DMS53 treated with DMSO at 0.1 percent for 48 hours (cell line): ENCODE measurements at regions not wholly inside any gene's neighbourhood (a gene's known extent, or its start where the extent isn't known, plus 50 kb on each side); places are given as distances from the start of the nearest gene placed in this dataset.
"Not testable (repeated sequence)": the region's sequence is repeated elsewhere in the genome, so short reads cannot be mapped to it uniquely, and the experiment has no call there.

Experiments
- DNase-seq: peaks from one replicate; lab custom pipeline; 2025; ENCODE audit not compliant: unreplicated experiment; lab: John Stamatoyannopoulos, UW

DNA sequence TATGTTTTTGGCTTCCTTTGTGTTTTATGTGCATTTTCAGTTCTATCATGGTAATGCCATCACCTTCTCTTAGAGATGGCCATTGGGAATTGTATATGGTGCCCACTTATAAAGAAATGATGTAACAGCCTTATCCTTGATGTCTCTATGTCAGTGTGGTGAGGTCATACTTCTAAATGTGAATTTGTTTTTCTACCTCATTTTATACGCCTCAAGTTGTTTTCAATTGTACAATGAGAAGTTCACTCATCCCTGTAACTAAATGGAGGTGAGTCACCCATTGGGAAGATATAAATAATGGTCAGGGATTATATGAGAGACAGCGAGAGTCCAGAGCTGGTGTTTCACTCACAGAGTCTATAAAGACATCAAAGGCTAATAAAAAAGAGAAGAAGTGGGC, 402.4 kb downstream of the AGTPBP1 start:
- no peak for DNase-seq

GRCh38 chr9:85334228-85334627, 407.5 kb downstream of the AGTPBP1 start:
- no peak for DNase-seq

- no peak for DNase-seq
Measured at GRCh38 chr9:85332487-85332886, 409.3 kb downstream of the AGTPBP1 start.

- no peak for DNase-seq
Measured at GRCh38 chr9:85331626-85332025, 410.1 kb downstream of the AGTPBP1 start.

- no peak for DNase-seq
Measured at GRCh38 chr9:85322592-85322991, 419.2 kb downstream of the AGTPBP1 start.

GRCh38 chr9:85321561-85321960, 420.2 kb downstream of the AGTPBP1 start:
- DNase-seq = no peak

DNA sequence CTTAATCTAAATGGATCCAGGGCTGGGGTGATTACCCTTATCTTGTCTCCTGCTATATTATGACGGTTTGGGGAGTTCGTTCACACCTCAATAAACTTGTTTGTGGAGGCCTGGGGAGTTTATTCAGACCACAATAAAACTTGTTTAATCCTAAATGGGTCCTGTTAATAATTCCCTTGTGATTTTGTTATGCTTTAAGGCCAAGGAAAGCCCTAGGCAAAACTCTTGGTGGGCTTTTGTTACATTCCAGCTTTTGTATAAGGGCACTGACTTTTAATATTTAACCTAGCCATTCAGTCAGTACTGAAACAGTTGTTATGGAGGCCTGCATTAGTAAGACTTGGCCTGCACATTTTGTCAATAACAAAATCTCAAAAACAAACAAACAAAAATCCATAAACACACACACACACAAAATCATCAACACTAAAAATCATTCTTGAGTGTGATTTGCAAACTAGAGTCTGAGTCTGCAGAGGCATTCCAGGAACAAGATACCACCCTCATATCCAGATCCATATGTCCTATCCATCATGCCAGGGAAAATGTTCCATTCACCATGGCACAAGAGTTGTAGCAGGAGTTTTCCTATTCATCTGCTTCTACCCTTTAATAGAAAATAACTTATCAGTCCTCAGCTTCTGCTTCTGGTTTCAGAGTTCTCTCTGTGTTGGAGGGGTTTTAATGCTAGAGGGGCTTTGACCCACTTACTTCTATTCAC, 421.7 kb downstream of the AGTPBP1 start:
- no peak for DNase-seq

DNA sequence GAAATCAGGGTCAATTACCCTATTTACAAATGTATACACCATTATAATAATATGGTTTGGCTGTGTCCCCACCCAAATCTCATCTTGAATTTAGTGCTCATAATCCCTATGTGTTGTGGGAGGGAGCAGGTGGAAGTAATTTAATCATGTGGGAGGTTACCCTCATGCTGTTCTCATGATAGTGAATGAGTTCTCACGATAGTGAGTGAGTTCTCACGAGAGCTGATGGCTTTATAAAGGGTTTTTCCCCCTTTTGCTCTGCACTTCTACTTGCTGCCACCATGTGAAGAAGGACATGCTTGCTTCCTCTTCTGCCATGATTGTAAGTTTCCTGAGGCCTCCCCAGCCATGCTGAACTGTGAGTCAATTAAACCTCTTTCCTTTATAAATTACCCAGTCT, 426.2 kb downstream of the AGTPBP1 start:
- not testable (repeated sequence) for DNase-seq

- no peak for DNase-seq
Measured at GRCh38 chr9:85310573-85310972, 431.2 kb downstream of the AGTPBP1 start.

DNA sequence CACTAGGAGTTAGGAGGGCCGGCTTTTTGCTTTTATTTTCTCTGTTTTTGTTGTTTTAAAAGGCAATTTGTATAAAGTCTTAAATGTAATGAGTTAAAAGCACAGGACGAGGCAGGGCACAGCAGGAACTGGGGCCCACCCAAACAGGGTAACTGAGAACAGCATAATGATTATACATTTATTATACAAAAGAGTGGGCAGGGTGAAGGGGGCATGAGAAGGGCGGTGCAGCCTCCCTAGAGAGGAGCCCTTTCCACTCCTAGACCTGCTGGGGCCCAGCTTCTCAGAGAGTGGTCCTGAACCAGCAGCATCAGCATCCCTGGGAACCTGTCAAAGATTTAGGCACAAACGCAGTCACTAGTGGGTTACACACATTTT, 438.0 kb downstream of the AGTPBP1 start:
- DNase-seq = no peak

DNA sequence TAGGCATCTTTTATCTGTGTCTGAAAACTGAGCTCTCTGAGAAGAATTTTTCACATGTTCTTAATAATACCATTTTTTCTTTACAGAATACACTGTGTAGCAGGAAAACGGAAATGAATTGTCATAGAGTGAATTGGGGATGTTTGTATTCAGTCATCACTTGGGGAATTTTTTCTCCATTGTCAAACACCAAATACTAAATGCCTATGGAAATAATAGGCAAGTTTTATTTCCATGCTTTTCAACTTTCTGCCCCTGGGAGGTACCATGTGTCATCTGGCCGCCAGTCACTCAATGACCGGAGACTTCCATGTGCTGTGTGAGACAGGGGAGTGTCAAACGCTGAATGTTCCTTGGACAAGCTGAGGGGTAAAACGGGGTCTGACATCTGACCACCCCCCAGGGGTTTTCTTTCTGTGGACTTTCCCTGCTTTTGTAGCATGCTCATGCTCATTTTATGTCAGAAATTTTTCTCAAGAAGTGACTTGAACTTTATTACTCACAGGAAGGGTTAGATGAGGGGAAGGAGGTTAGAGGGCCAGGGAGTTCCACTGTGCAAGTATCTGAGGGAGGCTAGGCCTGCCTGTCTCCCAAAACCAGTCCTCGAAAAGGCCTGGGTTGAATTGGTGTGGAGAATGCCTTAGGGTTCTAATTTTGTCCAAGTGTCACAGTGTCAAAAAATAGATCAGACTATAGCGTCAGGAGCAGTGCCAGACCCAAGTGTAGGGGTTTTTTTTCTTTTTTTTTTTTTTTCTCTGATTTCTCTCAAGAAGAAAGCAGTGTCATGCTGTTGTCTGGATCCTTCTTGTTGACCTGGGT, 438.6 kb downstream of the AGTPBP1 start:
- no peak for DNase-seq

DNA sequence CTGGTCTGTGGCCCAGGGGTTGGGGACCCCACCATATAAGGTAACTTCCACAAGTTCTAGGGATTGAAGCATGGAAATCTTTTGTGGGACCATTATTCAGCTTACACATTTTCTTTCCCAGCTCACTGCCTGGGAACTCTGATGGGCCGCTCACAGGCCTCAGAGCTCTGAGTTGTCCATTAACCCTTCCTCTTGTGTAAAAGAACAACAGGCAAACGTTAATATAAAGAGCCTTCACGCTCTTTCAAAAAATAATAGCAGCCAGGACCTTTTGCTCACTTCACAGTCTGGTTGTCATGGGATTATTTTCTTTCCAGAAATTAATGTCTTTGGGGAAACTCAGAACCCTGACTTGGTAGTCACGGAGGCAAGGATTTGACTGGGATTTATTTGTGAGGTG, 443.3 kb downstream of the AGTPBP1 start:
- no peak for DNase-seq

DNA sequence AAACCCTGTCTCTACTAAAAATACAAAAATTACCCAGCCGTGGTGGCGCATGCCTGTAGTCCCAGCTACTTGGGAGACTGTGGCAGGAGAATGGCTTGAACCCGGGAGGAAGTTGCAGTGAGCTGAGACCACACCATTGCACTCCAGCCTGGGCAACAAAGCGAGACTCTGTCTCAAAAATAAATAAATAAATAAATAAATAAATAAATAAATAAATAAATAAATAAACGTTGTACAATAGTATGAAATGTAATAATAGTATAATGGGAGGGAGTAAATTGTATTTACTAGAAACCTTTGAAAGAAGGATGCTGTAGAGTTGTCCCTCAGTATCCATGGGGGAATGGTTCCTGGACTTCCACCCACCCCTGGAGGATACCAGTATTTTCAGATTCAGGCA, 446.5 kb downstream of the AGTPBP1 start:
- not testable (repeated sequence) for DNase-seq

DNA sequence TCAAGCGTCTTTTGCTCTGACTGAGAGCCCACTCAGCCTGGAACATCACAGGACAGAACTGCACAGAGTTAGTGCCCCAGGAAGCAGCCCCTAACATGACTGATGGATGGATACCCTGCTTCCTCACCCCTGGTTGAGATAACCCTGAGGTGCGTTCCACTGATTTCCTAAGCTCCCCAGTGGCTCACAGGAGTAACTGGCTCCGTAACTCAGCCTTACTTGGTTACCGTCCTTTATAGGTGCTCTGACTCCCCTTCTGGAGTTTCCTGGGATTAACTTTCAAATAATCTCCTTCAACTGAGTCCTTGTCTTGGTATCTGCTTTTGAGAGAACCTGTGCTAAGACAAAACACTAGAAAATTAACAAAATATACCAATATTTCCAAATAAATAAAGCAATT, 449.5 kb downstream of the AGTPBP1 start:
- no peak for DNase-seq

DNA sequence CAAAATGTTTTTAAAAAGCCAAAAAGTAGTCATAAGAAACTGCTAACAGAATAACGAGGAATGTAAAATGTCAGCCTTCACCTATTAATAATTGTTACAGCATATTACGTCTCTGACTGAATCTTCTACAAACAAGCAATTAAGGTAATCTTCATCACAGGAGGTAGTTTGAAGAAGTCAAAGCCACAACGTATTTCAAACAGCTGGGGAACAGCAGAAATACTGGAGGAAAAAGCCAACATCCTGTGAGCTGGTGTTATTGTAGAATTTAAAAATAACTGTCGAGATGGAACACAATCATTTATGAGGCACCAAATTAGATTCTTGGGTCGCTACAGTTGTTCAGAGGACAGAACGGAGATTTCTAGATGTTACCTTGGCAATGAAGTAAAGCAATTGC, 450.5 kb downstream of the AGTPBP1 start:
- DNase-seq = no peak

- no peak for DNase-seq
Measured at GRCh38 chr9:85290019-85290418, 451.7 kb downstream of the AGTPBP1 start.

GRCh38 chr9:85289142-85289541, 452.6 kb downstream of the AGTPBP1 start:
- DNase-seq = no peak

GRCh38 chr9:85283421-85283820, 458.3 kb downstream of the AGTPBP1 start:
- DNase-seq = no peak

- DNase-seq = no peak
Measured at GRCh38 chr9:85278769-85279168, 463.0 kb downstream of the AGTPBP1 start.

DNA sequence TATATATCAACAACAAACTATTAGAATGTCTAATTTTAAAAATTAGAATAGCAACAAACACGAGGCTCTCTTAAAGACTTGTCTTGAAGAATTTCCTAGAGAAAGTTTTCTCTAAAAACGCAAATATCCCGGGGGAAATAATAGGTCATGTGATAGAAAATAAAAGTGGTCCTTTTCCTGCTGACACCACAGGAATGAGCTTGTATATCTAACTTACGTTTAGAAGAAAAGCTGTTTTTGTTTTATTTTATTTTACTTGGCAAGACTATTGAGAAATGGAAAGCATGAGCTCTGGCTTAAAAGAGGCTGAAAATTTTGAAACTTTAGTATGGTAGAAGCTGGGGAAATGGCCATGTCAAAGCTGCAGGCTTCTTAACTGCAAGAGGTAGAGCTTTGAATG, 465.0 kb downstream of the AGTPBP1 start:
- DNase-seq = no peak

DNA sequence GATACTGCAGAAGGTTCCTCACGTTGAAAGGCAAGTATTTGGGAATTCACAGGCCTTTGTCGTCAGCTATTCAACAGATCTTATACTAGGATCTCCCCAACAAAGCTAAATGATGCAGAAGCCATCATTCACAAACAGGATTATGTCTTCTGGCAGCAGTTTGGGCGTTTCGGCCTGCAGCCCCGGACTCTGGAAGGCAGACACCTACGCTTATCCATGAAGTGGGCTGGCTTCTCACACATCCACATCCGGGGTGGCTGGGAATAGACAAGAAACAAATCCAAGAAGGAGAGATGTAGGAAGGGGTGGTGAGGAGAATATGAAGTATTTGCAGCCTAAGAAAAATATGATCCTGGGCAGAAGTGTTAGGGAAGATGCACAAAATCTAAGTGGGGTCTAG, 471.9 kb downstream of the AGTPBP1 start:
- DNase-seq = no peak

- no peak for DNase-seq
Measured at GRCh38 chr9:85268131-85268530, 473.6 kb downstream of the AGTPBP1 start.

DNA sequence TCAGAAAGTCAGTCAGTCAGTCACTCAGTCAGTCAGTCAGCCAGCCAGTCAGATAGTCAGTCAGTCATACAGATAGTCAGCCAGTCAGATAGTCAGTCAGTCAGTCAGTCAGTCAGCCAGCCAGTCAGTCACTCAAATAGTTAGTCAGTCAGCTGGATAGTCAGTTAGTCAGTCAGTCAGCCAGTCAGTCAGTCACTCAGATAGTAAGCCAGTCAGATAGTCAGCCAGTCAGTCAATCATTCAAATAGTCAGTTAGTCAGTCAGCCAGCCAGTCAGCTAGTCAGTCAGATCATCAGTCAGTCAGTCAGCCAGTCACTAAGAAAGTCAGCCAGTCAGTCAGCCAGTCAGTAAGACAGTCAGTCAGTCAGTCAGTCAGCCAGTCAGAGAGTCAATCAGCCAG, 477.1 kb downstream of the AGTPBP1 start:
- no peak for DNase-seq
